ENCODE measurements at regions not wholly inside any gene's neighbourhood (a gene's known extent, or its start where the extent isn't known, plus 50 kb on each side); places are given as distances from the start of the nearest gene placed in this dataset.

DNA sequence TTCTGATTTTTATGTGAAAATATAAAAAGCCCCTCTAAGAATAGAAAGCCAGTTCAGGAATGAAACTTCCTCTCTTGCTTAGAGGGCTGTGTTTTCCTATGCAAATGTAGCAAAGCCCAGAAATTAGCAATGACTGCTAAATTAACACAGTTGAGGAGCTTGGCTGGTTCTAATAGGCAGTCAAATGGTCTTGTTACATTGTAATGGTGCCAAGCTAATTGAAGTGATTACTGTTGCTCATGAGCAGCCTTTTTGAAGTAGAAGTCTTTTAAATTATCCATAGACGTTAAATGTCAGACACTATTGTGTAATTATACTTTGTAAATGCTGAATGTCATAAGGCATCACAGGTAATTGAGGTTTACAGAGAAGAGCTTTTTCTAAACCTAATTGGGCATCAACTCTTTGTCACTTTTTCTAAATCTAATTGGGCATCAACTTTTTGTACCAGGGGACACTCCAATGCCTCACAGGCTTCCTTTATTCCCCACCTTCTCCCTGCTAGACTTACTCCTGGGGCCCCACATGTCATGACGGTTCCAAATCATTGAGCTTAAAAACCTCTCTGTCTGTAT lies 229.1 kb downstream of the PSAT1 start:
- no peak for TF ChIP-seq TAF1 (IDR thresholded peaks at IDR 0.05; ENCODE audit: low read depth, low read length)
- no peak for TF ChIP-seq CHD1 (IDR thresholded peaks at IDR 0.05; ENCODE audit: low read depth, low read length)
- TF ChIP-seq, protein P1, sequence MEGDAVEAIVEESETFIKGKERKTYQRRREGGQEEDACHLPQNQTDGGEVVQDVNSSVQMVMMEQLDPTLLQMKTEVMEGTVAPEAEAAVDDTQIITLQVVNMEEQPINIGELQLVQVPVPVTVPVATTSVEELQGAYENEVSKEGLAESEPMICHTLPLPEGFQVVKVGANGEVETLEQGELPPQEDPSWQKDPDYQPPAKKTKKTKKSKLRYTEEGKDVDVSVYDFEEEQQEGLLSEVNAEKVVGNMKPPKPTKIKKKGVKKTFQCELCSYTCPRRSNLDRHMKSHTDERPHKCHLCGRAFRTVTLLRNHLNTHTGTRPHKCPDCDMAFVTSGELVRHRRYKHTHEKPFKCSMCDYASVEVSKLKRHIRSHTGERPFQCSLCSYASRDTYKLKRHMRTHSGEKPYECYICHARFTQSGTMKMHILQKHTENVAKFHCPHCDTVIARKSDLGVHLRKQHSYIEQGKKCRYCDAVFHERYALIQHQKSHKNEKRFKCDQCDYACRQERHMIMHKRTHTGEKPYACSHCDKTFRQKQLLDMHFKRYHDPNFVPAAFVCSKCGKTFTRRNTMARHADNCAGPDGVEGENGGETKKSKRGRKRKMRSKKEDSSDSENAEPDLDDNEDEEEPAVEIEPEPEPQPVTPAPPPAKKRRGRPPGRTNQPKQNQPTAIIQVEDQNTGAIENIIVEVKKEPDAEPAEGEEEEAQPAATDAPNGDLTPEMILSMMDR (IDR thresholded peaks at IDR 0.05; ENCODE audit: control extremely low read depth in 1 of 3, insufficient read depth in 1 of 3, low read depth in 1 of 3, low read length in 3 of 3), result no peak
- no peak for TF ChIP-seq EP300 (IDR thresholded peaks at IDR 0.05; ENCODE audit: borderline replicate concordance in 1 of 2, low read depth in 2 of 2, low read length in 2 of 2)
- no peak for TF ChIP-seq CHD2 (IDR thresholded peaks at IDR 0.05; ENCODE audit: low read length)
- TF ChIP-seq CREB1 (IDR thresholded peaks at IDR 0.05), result no peak
- no peak for TF ChIP-seq GTF2F1 (IDR thresholded peaks at IDR 0.05; ENCODE audit: borderline replicate concordance, low read depth, low read length)
- no peak for TF ChIP-seq JUND (IDR thresholded peaks at IDR 0.05; ENCODE audit: low read length)
- no peak for TF ChIP-seq HDAC6 (IDR thresholded peaks at IDR 0.05; ENCODE audit: low read depth, low read length)
- TF ChIP-seq CTBP2 (IDR thresholded peaks at IDR 0.05; ENCODE audit: borderline replicate concordance, insufficient read depth, insufficient read length, low read length), result no peak
- no peak for TF ChIP-seq EZH2 (IDR thresholded peaks at IDR 0.05; ENCODE audit: low read depth, low read length, severe bottlenecking)
- TF ChIP-seq TBP (IDR thresholded peaks at IDR 0.05; ENCODE audit: low read depth, low read length), result no peak
- TF ChIP-seq MAX (IDR thresholded peaks at IDR 0.05), result no peak
- TF ChIP-seq ZNF274 (IDR thresholded peaks at IDR 0.05; ENCODE audit: borderline replicate concordance, extremely low read depth, low read length), result no peak
